HG03064 (cell line): ENCODE measurements at regions not wholly inside any gene's neighbourhood (a gene's known extent, or its start where the extent isn't known, plus 50 kb on each side); places are given as distances from the start of the nearest gene placed in this dataset.

ENCODE experiments used
- ATAC-seq: cut with Tn5 transposase; IDR thresholded peaks from one replicate; pipeline ENCODE4 v1.9.1; 2021; ENCODE audit warnings: low read depth; ENCODE audit not compliant: unreplicated experiment

DNA sequence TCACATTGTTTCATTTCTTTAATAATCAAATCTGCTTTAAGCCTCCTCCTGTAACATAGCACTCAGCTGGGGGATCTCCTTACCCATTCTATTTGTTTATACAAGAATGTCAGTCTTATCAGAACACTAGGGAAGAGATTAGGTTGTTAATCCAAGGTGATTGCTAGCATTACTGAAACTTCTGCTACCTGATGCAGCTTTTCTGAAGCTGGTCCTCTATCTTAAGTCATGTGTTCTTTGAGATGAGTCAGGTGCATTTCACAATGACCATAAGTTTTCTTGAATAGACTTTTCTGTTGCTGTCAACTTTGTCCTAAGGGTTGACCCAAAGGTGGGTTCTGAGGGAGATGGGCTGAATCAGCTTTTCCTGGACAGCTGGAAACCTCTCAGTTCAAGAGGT, 60.7 kb upstream of the SYNCRIP start:
- no peak for ATAC-seq
